Testis (tissue), 2 donors: ENCODE measurements at regions not wholly inside any gene's neighbourhood (a gene's known extent, or its start where the extent isn't known, plus 50 kb on each side); places are given as distances from the start of the nearest gene placed in this dataset.

Experiments used
- CTCF ChIP-seq, 3 experiments: fragments of 450-650 bp in 2 of 3; fragments of 200-600 bp in 1 of 3; sonication (generic) in 1 of 3; IDR thresholded peaks; one replicate each; pipeline ENCODE4 v1.5.1; 2016 to 2019; ENCODE audit warnings: antibody characterized with exemption in 3 of 3, mild to moderate bottlenecking in 2 of 3, moderate library complexity in 1 of 3
- POLR2A ChIP-seq: fragments of 450-650 bp; IDR thresholded peaks from one replicate; pipeline ENCODE4 v1.6.1; 2017; ENCODE audit warnings: antibody characterized with exemption, mild to moderate bottlenecking, moderate library complexity

GRCh38 chr11:23948851-23949250, 548.0 kb upstream of the LUZP2 start:
- no peak for TF ChIP-seq CTCF (IDR thresholded peaks at IDR 0.05)
- no peak for TF ChIP-seq POLR2A
